Hepatocyte (in vitro differentiated cells): ENCODE measurements at regions not wholly inside any gene's neighbourhood (a gene's known extent, or its start where the extent isn't known, plus 50 kb on each side); places are given as distances from the start of the nearest gene placed in this dataset.
"Not testable (repeated sequence)": the region's sequence is repeated elsewhere in the genome, so short reads cannot be mapped to it uniquely, and the experiment has no call there.

Experiments
- DNase-seq: peaks from one replicate; pipeline ENCODE4 v3.0.0-alpha.2; 2016; ENCODE audit warnings: low spot score
- H2AFZ ChIP-seq: fragments of 200-600 bp; sonication (generic); 2 replicates; pipeline ENCODE4 v1.6.0; 2016; ENCODE audit warnings: antibody characterized with exemption, mild to moderate bottlenecking
- H3K27ac ChIP-seq: fragments of 200-600 bp; sonication (generic); 2 replicates; pipeline ENCODE4 v1.5.1; 2016; ENCODE audit warnings: mild to moderate bottlenecking
- H3K27me3 ChIP-seq: fragments of 200-600 bp; sonication (generic); 2 replicates; pipeline ENCODE4 v1.6.1; 2016
- H3K36me3 ChIP-seq: fragments of 200-600 bp; sonication (generic); replicated peaks from 2 replicates; pipeline ENCODE4 v1.5.1; 2016; ENCODE audit warnings: low read depth; ENCODE audit not compliant: insufficient read depth
- H3K4me1 ChIP-seq: fragments of 200-600 bp; sonication (generic); 2 replicates; pipeline ENCODE4 v1.5.1; 2016; ENCODE audit warnings: mild to moderate bottlenecking, moderate library complexity; ENCODE audit not compliant: insufficient read depth
- H3K4me2 ChIP-seq: fragments of 200-600 bp; sonication (generic); 2 replicates; pipeline ENCODE4 v1.6.0; 2016
- H3K4me3 ChIP-seq: fragments of 200-600 bp; sonication (generic); 2 replicates; pipeline ENCODE4 v1.5.1; 2016; ENCODE audit warnings: mild to moderate bottlenecking
- H3K79me2 ChIP-seq: fragments of 200-600 bp; sonication (generic); 2 replicates; pipeline ENCODE4 v1.6.0; 2017; ENCODE audit warnings: mild to moderate bottlenecking
- H3K9me2 ChIP-seq: fragments of 200-600 bp; sonication (generic); replicated peaks from 2 replicates; pipeline ENCODE4 v1.6.0; 2017; ENCODE audit warnings: mild to moderate bottlenecking; ENCODE audit not compliant: insufficient read depth
- H3K9me3 ChIP-seq: fragments of 200-600 bp; sonication (generic); 2 replicates; pipeline ENCODE4 v1.5.1; 2016; ENCODE audit warnings: low read depth, mild to moderate bottlenecking
- H4K20me1 ChIP-seq: fragments of 200-600 bp; sonication (generic); 2 replicates; pipeline ENCODE4 v1.6.0; 2016; ENCODE audit warnings: mild to moderate bottlenecking; ENCODE audit not compliant: insufficient read depth, poor library complexity, severe bottlenecking
- CTCF ChIP-seq: fragments of 200-600 bp; sonication (generic); IDR thresholded peaks from 2 replicates; pipeline ENCODE4 v1.5.1; 2016; ENCODE audit warnings: antibody characterized with exemption, mild to moderate bottlenecking; ENCODE audit not compliant: poor library complexity
- EZH2 ChIP-seq: fragments of 200-600 bp; sonication (generic); IDR thresholded peaks from 2 replicates; pipeline ENCODE4 v1.6.1; 2016; ENCODE audit warnings: antibody characterized with exemption, mild to moderate bottlenecking, borderline replicate concordance
- EZH2phosphoT487 ChIP-seq: fragments of 200-600 bp; sonication (generic); IDR thresholded peaks from one replicate; pipeline ENCODE4 v1.6.1; 2018; ENCODE audit warnings: antibody characterized with exemption, mild to moderate bottlenecking, low read depth, moderate library complexity; ENCODE audit not compliant: unreplicated experiment, severe bottlenecking
- WGBS: methylation state at CpG from one replicate; pipeline ENCODE4 v1.1.6; 2016; ENCODE audit warnings: low lambda C conversion rate; ENCODE audit errors: missing lambda C conversion rate; 5-methylcytosine and 5-hydroxymethylcytosine counted together

- Histone ChIP-seq H3K27ac (no peak overlapping the region), H3K27me3 (no peaks in the 10 kb centered on the region), H3K9me2 (no peaks in the 10 kb centered on the region), H3K4me2 (no peak overlapping the region), H3K4me3 (no peak overlapping the region), H2AFZ (no peak overlapping the region), H3K4me1 (no peaks in the 10 kb centered on the region), H3K36me3 (no peaks in the 10 kb centered on the region), H4K20me1 (no peaks in the 10 kb centered on the region), H3K79me2 (no peaks in the 10 kb centered on the region), H3K9me3 (no peaks in the 10 kb centered on the region)
- TF ChIP-seq EZH2phosphoT487 (no peak), CTCF (no peak), EZH2 (no peak)
- peak; percentile 28 for DNase-seq
- 56% methylated on average over 3 of the region's 3 CpGs for whole genome bisulfite sequencing
Observed at GRCh38 chr5:96322217-96322616, 110.8 kb downstream of the PCSK1 start.

- Histone ChIP-seq H3K9me3 (no peaks in the 10 kb centered on the region), H3K4me3 (no peak overlapping the region)
- TF ChIP-seq CTCF (no peak), EZH2 (no peak), EZH2phosphoT487 (no peak)
Observed at GRCh38 chr5:96321345-96321744, 111.7 kb downstream of the PCSK1 start.

GRCh38 chr5:96320797-96321196 is 112.3 kb downstream of the PCSK1 start:
- WGBS: 95% methylated on average over 3 of the region's 3 CpGs
- H3K9me2 ChIP-seq: no peaks in the 10 kb centered on the region
- no peak overlapping the region for H3K4me3 ChIP-seq
- no peaks in the 10 kb centered on the region for H3K79me2 ChIP-seq
- H3K9me3 ChIP-seq: no peaks in the 10 kb centered on the region
- no peaks in the 10 kb centered on the region for H3K4me1 ChIP-seq
- no peak overlapping the region for H3K27ac ChIP-seq
- H3K4me2 ChIP-seq: no peak overlapping the region
- no peaks in the 10 kb centered on the region for H3K27me3 ChIP-seq
- H3K36me3 ChIP-seq: no peaks in the 10 kb centered on the region
- no peak for TF ChIP-seq EZH2
- TF ChIP-seq CTCF: no peak
- no peak for TF ChIP-seq EZH2phosphoT487
- no peaks in the 10 kb centered on the region for H4K20me1 ChIP-seq
- no peak for DNase-seq
- no peak overlapping the region for H2AFZ ChIP-seq

More at GRCh38 chr5:96321345-96321744, 111.7 kb downstream of the PCSK1 start:
- Histone ChIP-seq H2AFZ (no peak overlapping the region), H3K36me3 (no peaks in the 10 kb centered on the region), H3K79me2 (no peaks in the 10 kb centered on the region), H3K27ac (no peak overlapping the region), H3K27me3 (no peaks in the 10 kb centered on the region), H4K20me1 (no peaks in the 10 kb centered on the region), H3K4me1 (no peaks in the 10 kb centered on the region), H3K4me2 (no peak overlapping the region), H3K9me2 (no peaks in the 10 kb centered on the region)
- DNase-seq: no peak

GRCh38 chr5:96319981-96320739 is 112.9 kb downstream of the PCSK1 start:
- H3K4me2 ChIP-seq, H3K36me3 ChIP-seq, H3K79me2 ChIP-seq, H3K27me3 ChIP-seq, H4K20me1 ChIP-seq, H3K9me3 ChIP-seq, H3K4me1 ChIP-seq, H3K9me2 ChIP-seq, H3K27ac ChIP-seq, DNase-seq, H3K4me3 ChIP-seq, H2AFZ ChIP-seq: not testable (repeated sequence)
- WGBS: 81% methylated on average over 11 of the region's 11 CpGs
